Middle frontal gyrus (tissue), 1 donor: ENCODE measurements at regions not wholly inside any gene's neighbourhood (a gene's known extent, or its start where the extent isn't known, plus 50 kb on each side); places are given as distances from the start of the nearest gene placed in this dataset.
"Not testable (repeated sequence)": the region's sequence is repeated elsewhere in the genome, so short reads cannot be mapped to it uniquely, and the experiment has no call there.

Source experiments
- DNase-seq: peaks from one replicate; pipeline ENCODE4 v3.0.0-alpha.2; 2015; ENCODE audit warnings: low spot score; ENCODE audit errors: extremely low spot score

DNA sequence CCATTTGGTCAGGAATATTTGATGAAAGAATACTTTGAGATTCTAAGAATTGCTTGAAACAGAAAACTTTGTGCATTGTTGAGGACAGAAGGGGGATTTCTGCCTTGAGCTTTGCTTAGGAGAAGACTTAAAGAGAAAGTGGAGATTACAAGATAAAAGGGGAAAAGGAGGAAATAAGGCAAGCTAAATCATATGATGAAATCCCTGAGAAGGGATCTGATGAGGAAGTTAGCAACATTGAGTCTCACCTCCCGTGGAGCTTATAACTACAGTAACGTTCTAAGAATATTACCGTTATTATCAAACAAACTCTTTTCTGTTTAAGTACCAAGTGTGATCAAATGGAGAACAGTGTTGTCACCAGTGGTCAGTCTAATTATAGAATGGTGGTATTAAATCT lies 414.7 kb upstream of the NAALADL2 start:
- DNase-seq = no peak

- DNase-seq = no peak
Measured at GRCh38 chr3:174457758-174458157, 401.4 kb upstream of the NAALADL2 start.

DNA sequence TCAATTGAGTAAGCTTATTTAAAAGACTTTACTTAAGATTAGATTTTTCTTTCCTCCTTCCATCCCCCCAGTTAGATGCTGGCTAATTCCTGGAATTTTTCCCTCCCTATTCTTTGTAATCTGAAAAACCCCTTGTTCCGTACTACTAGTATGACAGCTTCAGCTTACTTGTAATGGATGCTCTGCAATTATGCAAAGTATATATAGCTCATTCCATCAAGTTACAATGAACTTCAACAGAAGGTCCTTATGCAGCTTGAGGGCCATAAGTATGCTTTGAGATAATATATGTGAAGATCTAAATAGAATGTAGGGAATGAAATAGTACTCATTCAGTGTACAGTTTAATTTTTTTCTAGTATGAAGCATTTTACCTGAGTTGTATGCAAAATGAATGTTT lies 398.3 kb upstream of the NAALADL2 start:
- no peak for DNase-seq

- no peak for DNase-seq
Measured at GRCh38 chr3:174462916-174463315, 396.2 kb upstream of the NAALADL2 start.

- no peak for DNase-seq
Measured at GRCh38 chr3:174465177-174465576, 394.0 kb upstream of the NAALADL2 start.

DNA sequence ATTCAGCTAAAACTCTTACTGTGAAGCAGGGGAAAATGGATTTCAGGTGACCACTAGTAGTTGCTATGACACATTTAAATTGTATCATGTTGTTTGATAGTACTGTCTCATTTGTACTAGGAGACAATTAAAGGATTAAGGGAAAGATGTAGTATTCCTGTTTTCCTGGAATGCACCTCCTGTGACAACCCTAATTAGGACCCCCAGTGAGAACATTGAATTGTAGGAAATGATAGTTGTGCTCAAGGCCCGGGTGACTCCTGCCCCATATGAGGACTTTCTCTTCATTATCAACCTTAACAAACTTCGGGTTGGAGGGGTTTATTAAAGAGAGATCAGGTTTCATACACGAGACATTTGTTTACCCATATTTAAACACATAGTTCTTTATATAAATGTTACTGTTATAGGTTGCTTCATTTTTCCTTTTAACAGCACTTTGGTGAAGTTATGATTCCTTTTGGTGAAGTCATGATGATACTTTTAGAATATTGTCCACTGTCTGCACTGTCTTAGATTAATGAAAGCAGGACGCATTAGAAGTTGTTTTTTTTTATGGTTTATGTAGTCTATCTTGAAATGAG lies 392.6 kb upstream of the NAALADL2 start:
- DNase-seq = no peak

DNA sequence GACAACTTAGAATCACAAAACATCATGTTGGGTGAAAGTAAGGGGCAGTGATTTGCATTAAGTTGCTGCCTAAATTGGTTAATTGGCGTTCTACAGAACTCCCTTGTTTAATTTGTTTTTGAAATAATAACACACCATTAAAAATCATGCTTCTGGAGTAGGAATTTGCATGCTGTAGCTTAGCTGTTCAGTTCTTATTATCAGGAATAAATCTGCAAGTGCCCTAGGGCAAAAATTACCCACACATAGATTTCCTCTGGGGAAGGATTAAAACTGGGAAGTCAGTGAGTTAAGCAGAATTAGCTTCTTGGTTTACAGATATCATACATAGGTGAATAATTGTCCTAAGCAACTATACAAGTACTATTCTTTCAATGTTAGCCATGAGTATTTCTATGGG lies 381.6 kb upstream of the NAALADL2 start:
- no peak for DNase-seq

GRCh38 chr3:174480767-174481166 lies 378.4 kb upstream of the NAALADL2 start:
- no peak for DNase-seq

DNA sequence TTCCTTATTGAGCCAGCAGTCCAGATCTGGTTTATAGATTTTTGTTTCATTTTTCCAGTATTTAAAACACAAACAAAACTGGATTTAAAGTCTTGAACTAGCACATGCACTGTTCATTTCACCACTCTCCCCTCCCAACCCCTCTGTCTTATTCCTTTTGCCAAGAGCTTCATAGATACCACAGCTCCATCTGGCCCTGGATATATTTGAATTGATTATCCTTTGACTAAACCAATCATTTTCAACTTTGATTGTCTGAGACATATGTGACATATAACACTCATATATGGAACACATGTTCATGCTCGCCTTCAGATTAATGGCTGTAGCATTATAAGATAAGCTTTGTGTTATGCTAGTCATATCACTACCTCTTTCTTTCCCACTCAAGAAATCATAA lies 376.6 kb upstream of the NAALADL2 start:
- no peak for DNase-seq

- DNase-seq = no peak
Measured at GRCh38 chr3:174483254-174483653, 375.9 kb upstream of the NAALADL2 start.

DNA sequence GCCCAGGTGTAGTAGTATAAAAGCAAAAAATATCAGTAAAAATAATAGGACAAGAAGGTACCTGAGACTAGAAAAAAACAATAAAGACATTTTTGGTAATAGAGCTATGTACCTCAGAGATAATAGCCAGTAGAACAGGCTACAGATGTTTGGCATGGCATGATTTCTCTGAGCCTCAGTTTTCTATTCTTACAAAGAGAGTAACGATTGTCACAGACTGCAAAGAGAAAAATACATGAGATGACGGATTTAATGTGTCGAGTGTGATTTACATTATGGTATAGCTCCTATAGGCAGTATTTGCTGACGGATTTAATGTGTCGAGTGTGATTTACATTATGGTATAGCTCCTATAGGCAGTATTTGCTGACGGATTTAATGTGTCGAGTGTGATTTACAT lies 375.3 kb upstream of the NAALADL2 start:
- not testable (repeated sequence) for DNase-seq

- no peak for DNase-seq
Measured at GRCh38 chr3:174488527-174488926, 370.6 kb upstream of the NAALADL2 start.

DNA sequence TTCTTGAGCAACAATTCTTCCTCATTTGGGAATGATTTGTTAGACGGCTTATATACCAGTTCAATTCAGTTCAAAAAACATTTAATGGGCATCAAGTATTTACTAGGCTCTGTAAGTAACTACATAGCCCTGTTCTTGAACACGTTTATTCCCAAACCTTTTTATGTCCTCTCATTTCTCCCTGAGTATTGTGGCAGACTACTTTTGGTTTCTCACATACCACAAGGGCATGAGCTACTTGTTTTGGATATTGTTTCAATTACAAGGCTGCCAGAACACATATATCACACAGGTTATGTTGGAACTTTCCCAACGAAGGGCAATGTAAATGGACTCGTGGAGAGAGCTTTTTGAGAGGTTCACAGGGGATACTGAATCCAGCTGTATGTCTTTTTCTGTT lies 363.8 kb upstream of the NAALADL2 start:
- DNase-seq = no peak

DNA sequence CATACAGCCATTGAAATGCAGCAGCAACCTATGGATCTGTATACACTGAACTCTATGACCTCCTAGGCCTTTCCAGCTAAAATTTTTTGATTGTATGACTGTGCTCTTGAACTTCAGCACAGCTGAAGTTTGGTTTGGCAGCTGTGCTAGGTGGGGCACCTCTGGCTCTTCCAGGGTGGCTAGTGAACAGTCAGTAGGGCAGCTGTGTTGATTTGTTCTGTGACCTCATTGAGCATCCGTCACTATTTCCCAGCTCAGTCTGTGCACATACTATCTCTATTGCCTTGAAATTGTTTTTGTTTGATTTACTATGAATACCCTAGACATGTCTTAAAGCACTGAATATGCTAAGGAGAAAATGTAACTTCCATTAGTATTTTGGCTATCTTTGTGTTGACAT lies 363.2 kb upstream of the NAALADL2 start:
- no peak for DNase-seq

DNA sequence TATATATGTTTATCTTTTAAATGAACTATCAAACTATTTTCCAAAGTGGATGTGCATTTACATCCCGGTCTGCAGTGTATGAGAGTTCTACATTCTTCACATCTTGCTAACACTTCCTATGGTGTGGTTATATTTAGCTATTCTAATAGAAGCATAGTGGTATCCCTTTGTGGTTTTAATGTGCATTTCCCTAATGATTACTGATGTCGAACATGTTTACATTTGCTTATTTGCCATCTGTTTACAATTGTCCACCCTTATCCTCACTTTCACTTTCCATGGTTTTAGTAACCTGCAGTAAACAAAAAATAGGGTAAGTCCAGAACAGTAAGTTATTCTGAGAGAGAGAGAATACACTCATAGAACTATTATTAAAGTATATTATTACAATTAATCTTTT lies 360.5 kb upstream of the NAALADL2 start:
- no peak for DNase-seq

GRCh38 chr3:174505266-174505665 lies 353.9 kb upstream of the NAALADL2 start:
- no peak for DNase-seq

- DNase-seq = no peak
Measured at GRCh38 chr3:174524203-174524602, 334.9 kb upstream of the NAALADL2 start.

- no peak for DNase-seq
Measured at GRCh38 chr3:174529298-174529697, 329.8 kb upstream of the NAALADL2 start.

DNA sequence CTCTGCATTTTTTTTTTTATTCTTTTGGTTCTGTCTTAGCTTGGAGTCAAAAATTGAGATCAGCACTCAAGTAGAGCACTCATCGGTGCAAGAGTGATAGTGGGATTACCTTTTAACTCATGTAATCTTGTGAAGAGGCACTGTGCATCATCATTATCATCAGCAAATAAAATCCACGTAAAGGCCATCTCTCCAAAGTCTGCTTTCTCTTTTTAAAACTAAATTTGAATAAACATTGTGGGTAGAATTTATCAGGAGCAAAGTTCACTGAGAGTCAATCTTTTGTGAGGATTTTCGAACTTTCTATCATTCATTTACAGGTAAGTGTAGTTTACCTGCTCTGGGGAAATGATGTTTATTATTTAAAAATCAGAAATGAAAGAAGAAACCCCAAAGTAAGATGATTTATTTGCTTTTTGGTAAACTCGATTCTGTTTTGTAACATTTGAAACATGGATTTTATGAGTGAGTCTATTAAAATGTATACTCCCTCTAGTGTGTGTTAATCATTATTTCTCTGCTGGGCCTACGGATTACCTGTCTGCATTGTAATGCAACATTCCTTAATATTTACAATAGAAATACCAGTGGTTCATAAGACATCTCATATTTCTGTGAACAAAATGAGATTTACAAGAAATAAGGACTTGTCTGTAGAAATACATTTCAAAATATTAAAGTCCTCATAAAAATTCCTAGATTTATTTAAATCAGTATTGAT lies 327.7 kb upstream of the NAALADL2 start:
- DNase-seq = no peak

GRCh38 chr3:174532216-174532615 lies 326.9 kb upstream of the NAALADL2 start:
- no peak for DNase-seq

DNA sequence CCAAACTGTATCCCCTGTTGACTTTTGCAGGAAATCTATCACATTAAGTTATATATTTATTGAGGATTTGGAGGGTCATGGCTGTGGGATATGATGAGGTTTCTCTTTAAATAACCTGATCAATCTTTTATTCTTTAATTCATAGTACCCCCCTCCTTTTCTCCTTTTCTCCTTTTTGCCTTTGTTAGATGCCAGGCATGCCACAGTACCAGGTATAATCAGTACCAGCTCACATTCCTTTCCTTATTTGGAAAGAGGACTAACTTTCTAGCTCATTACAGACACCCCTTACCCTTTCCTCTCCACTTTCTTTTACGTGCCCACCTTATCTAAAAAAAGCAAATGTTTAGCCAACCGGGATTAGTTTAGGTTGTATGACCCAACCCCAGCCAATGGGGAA lies 326.4 kb upstream of the NAALADL2 start:
- DNase-seq = no peak

- no peak for DNase-seq
Measured at GRCh38 chr3:174533286-174533685, 325.8 kb upstream of the NAALADL2 start.

- no peak for DNase-seq
Measured at GRCh38 chr3:174536319-174536718, 322.8 kb upstream of the NAALADL2 start.
